NCI-H1048 (cell line): ENCODE measurements at regions not wholly inside any gene's neighbourhood (a gene's known extent, or its start where the extent isn't known, plus 50 kb on each side); places are given as distances from the start of the nearest gene placed in this dataset.
"Not testable (repeated sequence)": the region's sequence is repeated elsewhere in the genome, so short reads cannot be mapped to it uniquely, and the experiment has no call there.

Experiments
- DNase-seq: peaks from one replicate; lab custom pipeline; 2025; lab: John Stamatoyannopoulos, UW

GRCh38 chr5:131005963-131006684 is 158.9 kb downstream of the HINT1 start:
- DNase-seq: no peak

GRCh38 chr5:131001507-131001906 is 163.5 kb downstream of the HINT1 start:
- no peak for DNase-seq

GRCh38 chr5:131000289-131000688 is 164.8 kb downstream of the HINT1 start:
- DNase-seq: no peak

GRCh38 chr5:130996720-130997119 is 168.3 kb downstream of the HINT1 start:
- not testable (repeated sequence) for DNase-seq

GRCh38 chr5:130995851-130996250 is 169.2 kb downstream of the HINT1 start:
- DNase-seq: no peak

- DNase-seq: no peak
Observed at GRCh38 chr5:130995254-130995515, 169.9 kb downstream of the HINT1 start.

- DNase-seq: no peak
Observed at GRCh38 chr5:130994496-130995253, 170.4 kb downstream of the HINT1 start.

GRCh38 chr5:130992621-130993020 is 172.4 kb downstream of the HINT1 start:
- DNase-seq: no peak

- no peak for DNase-seq
Observed at GRCh38 chr5:130992095-130992494, 173.0 kb downstream of the HINT1 start.

GRCh38 chr5:130985776-130986175 is 179.3 kb downstream of the HINT1 start:
- no peak for DNase-seq

GRCh38 chr5:130981663-130982062 is 183.4 kb downstream of the HINT1 start:
- no peak for DNase-seq

GRCh38 chr5:130978475-130978874 is 186.6 kb downstream of the HINT1 start:
- DNase-seq: no peak

- no peak for DNase-seq
Observed at GRCh38 chr5:130976493-130976892, 188.6 kb downstream of the HINT1 start.

GRCh38 chr5:130975847-130976246 is 189.2 kb downstream of the HINT1 start:
- no peak for DNase-seq

GRCh38 chr5:130975299-130975698 is 189.8 kb downstream of the HINT1 start:
- no peak for DNase-seq

- no peak for DNase-seq
Observed at GRCh38 chr5:130974021-130974683, 190.9 kb downstream of the HINT1 start.

- no peak for DNase-seq
Observed at GRCh38 chr5:130966990-130967525, 198.0 kb downstream of the HINT1 start.

GRCh38 chr5:130965920-130966319 is 199.1 kb downstream of the HINT1 start:
- no peak for DNase-seq

GRCh38 chr5:130965360-130965759 is 199.7 kb downstream of the HINT1 start:
- DNase-seq: no peak

GRCh38 chr5:130964231-130965202 is 200.5 kb downstream of the HINT1 start:
- DNase-seq: no peak

- DNase-seq: no peak
Observed at GRCh38 chr5:130963798-130964197, 201.3 kb downstream of the HINT1 start.

GRCh38 chr5:130957151-130957550 is 207.9 kb downstream of the HINT1 start:
- no peak for DNase-seq
